SK-N-SH treated with all-trans-retinoic acid at 6 μM for 48 hours (cell line): ENCODE measurements at regions not wholly inside any gene's neighbourhood (a gene's known extent, or its start where the extent isn't known, plus 50 kb on each side); places are given as distances from the start of the nearest gene placed in this dataset.

ENCODE experiments used
- ARNTL ChIP-seq: fragments of 450-650 bp; formaldehyde crosslinking; IDR thresholded peaks from 2 replicates; pipeline ENCODE4 v1.5.0; 2020; ENCODE audit warnings: low read depth, mild to moderate bottlenecking, moderate library complexity, borderline replicate concordance
- CREB5 ChIP-seq: fragments of 250-450 bp; sonication (Bioruptor Pico); IDR thresholded peaks from 2 replicates; pipeline ENCODE4 v1.5.1; 2020; ENCODE audit warnings: low read depth, mild to moderate bottlenecking, moderate library complexity
- CSDC2 ChIP-seq: fragments of 250-450 bp; sonication (Bioruptor Pico); IDR thresholded peaks from 2 replicates; pipeline ENCODE4 v1.5.0; 2020; ENCODE audit warnings: mild to moderate bottlenecking, moderate library complexity
- ESRRG ChIP-seq: fragments of 250-450 bp; sonication (Bioruptor Pico); IDR thresholded peaks from 2 replicates; pipeline ENCODE4 v1.6.1; 2021; ENCODE audit warnings: mild to moderate bottlenecking
- GLIS3 ChIP-seq: fragments of 250-450 bp; sonication (Bioruptor Pico); IDR thresholded peaks from 2 replicates; pipeline ENCODE4 v1.5.0; 2020; ENCODE audit warnings: mild to moderate bottlenecking, moderate library complexity
- ISL1 ChIP-seq: fragments of 250-450 bp; sonication (Bioruptor Pico); IDR thresholded peaks from 2 replicates; pipeline ENCODE4 v2.1.2; 2022; ENCODE audit warnings: mild to moderate bottlenecking, moderate library complexity
- TOX ChIP-seq: fragments of 250-450 bp; sonication (Bioruptor Pico); IDR thresholded peaks from 2 replicates; pipeline ENCODE4 v1.8.0; 2021; ENCODE audit warnings: mild to moderate bottlenecking, moderate library complexity, borderline replicate concordance
- TSHZ2 ChIP-seq: fragments of 250-450 bp; sonication (Bioruptor Pico); IDR thresholded peaks from 2 replicates; pipeline ENCODE4 v1.5.0; 2020; ENCODE audit warnings: mild to moderate bottlenecking, moderate library complexity
- ZC3H10 ChIP-seq: fragments of 250-450 bp; sonication (Bioruptor Pico); IDR thresholded peaks from 2 replicates; pipeline ENCODE4 v1.5.1; 2021; ENCODE audit warnings: mild to moderate bottlenecking, moderate library complexity
- ZFP30 ChIP-seq: fragments of 450-650 bp; formaldehyde crosslinking; IDR thresholded peaks from 2 replicates; pipeline ENCODE4 v1.5.0; 2022; ENCODE audit warnings: mild to moderate bottlenecking, moderate library complexity
- ZNF70 ChIP-seq: fragments of 450-650 bp; formaldehyde crosslinking; IDR thresholded peaks from 2 replicates; pipeline ENCODE4 v1.5.0; 2020; ENCODE audit warnings: mild to moderate bottlenecking, moderate library complexity

GRCh38 chr6:7473805-7474719, 67.4 kb upstream of the DSP start:
- TF ChIP-seq TOX (CRISPR knock-in tag) (no peak), CSDC2 (no peak), ESRRG (CRISPR knock-in tag) (no peak), TSHZ2 (no peak), ZFP30 (CRISPR knock-in tag) (no peak), CREB5 (CRISPR knock-in tag) (no peak), ARNTL (CRISPR knock-in tag) (no peak), ZC3H10 (CRISPR knock-in tag) (no peak), ZNF70 (CRISPR knock-in tag) (no peak), ISL1 (CRISPR knock-in tag) (no peak), GLIS3 (CRISPR knock-in tag) (no peak)
